ENCODE measurements at regions not wholly inside any gene's neighbourhood (a gene's known extent, or its start where the extent isn't known, plus 50 kb on each side); places are given as distances from the start of the nearest gene placed in this dataset.

DNA sequence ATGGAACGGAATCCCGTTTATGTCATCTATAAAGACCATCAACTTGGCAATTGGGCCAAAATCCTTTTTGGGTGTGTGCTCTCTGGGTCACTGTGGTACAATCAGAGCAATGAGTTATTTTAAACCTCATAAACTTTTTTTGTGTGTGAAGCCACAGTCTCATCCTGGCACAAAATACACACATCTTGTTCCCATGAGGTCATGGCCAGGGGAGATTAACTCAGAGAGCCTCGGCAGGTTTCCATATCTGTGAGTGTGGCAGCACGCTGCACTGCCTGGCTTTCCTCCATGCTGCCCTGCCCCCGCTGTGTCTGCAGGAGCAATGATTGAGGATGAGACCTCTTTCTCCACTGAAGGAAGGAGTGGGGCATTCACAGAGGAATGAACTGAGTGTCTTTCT is 54.0 kb upstream of the DLG1 start:
- no peaks in the 10 kb centered on the region for H3K4me1 ChIP-seq (ENCODE audit: control insufficient read depth, insufficient read depth, low read length)
- H3K27ac ChIP-seq (ENCODE audit: low read length) = no peak overlapping the region
- no peak overlapping the region for H3K4me3 ChIP-seq (ENCODE audit: low read length)
- no peak for DNase-seq (ENCODE audit: low read depth, low spot score)
- H3K27me3 ChIP-seq (ENCODE audit: control insufficient read depth, insufficient read depth, low read length) = no peaks in the 10 kb centered on the region
- H3K9me3 ChIP-seq (ENCODE audit: control insufficient read depth, insufficient read depth, low read length) = no peaks in the 10 kb centered on the region
- no peaks in the 10 kb centered on the region for H3K36me3 ChIP-seq (ENCODE audit: control insufficient read depth, insufficient read depth, low read length)
- WGBS (ENCODE audit: insufficient coverage, insufficient read length) = no CpG with 5 or more reads among the region's 5 CpGs

DNA sequence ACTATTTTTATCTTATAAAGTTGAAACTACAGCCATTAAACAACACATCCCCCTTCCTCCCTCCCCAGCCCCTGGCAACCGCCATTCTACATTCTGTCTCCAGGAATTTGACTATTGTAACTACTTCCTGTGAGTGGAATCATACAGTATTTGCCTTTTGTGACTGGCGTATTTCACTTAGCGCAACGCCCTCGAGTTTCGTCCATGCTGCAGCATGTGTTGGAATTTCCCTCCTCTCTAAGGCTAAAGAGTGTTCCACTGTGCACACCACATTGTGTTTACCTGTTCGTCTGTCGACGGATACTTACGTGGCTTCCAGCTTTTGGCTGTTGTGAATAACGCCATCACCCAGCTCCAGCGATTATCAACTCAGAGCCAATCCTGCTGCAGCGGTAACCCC is 52.0 kb upstream of the DLG1 start:
- no CpG with 5 or more reads among the region's 13 CpGs for WGBS (ENCODE audit: insufficient coverage, insufficient read length)
- no peak overlapping the region for H3K4me3 ChIP-seq (ENCODE audit: low read length)
- no peaks in the 10 kb centered on the region for H3K36me3 ChIP-seq (ENCODE audit: control insufficient read depth, insufficient read depth, low read length)
- no peaks in the 10 kb centered on the region for H3K9me3 ChIP-seq (ENCODE audit: control insufficient read depth, insufficient read depth, low read length)
- no peak overlapping the region for H3K27ac ChIP-seq (ENCODE audit: low read length)
- no peak for DNase-seq (ENCODE audit: low read depth, low spot score)
- no peaks in the 10 kb centered on the region for H3K27me3 ChIP-seq (ENCODE audit: control insufficient read depth, insufficient read depth, low read length)
- no peaks in the 10 kb centered on the region for H3K4me1 ChIP-seq (ENCODE audit: control insufficient read depth, insufficient read depth, low read length)

DNA sequence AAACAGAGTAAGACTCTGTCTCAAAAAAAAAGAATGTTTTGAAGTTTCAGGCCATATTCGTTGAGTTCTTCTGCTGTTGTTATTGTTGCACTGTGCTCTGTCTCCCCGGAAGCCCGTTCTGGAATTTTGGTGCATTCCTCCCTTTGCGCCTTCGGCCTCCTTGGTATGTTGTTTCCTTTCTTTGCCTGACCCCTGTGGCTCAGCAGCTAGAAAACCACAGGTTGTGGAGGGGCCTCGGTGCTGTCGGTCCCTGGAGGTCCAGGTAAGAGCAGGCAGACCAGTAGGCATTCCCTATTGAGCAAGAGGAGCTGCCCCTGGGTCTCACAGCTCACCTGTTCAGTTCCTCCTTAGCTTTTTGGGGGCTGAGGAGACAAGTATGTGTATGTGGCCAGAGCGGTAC is 51.0 kb upstream of the DLG1 start:
- Histone ChIP-seq H3K9me3 (ENCODE audit: control insufficient read depth, insufficient read depth, low read length) (no peaks in the 10 kb centered on the region), H3K4me1 (ENCODE audit: control insufficient read depth, insufficient read depth, low read length) (0 out of 2 replicates have a peak, but pooled peaks cover 2% of the 10 kb centered on the region), H3K36me3 (ENCODE audit: control insufficient read depth, insufficient read depth, low read length) (no peaks in the 10 kb centered on the region), H3K27me3 (ENCODE audit: control insufficient read depth, insufficient read depth, low read length) (no peaks in the 10 kb centered on the region), H3K4me3 (ENCODE audit: low read length) (no peak overlapping the region), H3K27ac (ENCODE audit: low read length) (no peak overlapping the region)
- DNase-seq (ENCODE audit: low read depth, low spot score) = peak; percentile 31
- WGBS (ENCODE audit: insufficient coverage, insufficient read length) = no CpG with 5 or more reads among the region's 8 CpGs

All from iPS DF 6.9 (cell line).